K562 (cell line): ENCODE measurements at regions not wholly inside any gene's neighbourhood (a gene's known extent, or its start where the extent isn't known, plus 50 kb on each side); places are given as distances from the start of the nearest gene placed in this dataset.

Source experiments
- ATAC-seq: fragments of 200-7000 bp; cut with Tn5 transposase; 3 replicates; pipeline ENCODE4 v1.9.1; 2020; ENCODE audit warnings: moderate library complexity
- BruUV-seq: library from RNA; stranded (reverse); fragments of 400-500 nt; replicated peaks from 2 replicates; lab custom pipeline; 2021; lab: Mats Ljungman, UMichigan
- CTCF ChIA-PET: fragments of 300-600 bp; formaldehyde crosslinking; extraction: SDS; loops from one replicate; lab custom pipeline; 2021; ENCODE audit warnings: low intra/inter-chr PET ratio; lab: Yijun Ruan, JAX
- POLR2A ChIA-PET: fragments of 300-600, 350-650 bp; sonication (Branson Sonifier 250); formaldehyde crosslinking; extraction: SDS; loops from one replicate; lab custom pipeline; 2021; ENCODE audit warnings: antibody characterized with exemption, inconsistent platforms; lab: Yijun Ruan, JAX
- DNase-seq, 4 experiments: peaks; one replicate each; pipeline versions ENCODE4 v3.0.0 to v3.0.0-alpha.2; 2011 to 2018; ENCODE audit warnings: low spot score in 3 of 4, mixed read lengths in 3 of 4; ENCODE audit errors: extremely low read depth in 1 of 4
- FAIRE-seq: peaks from 2 replicates; lab custom pipeline; 2011; peaks lifted over from hg19 to GRCh38; lab: Jason Lieb, UNC
- H2AFZ ChIP-seq: 2 replicates; pipeline ENCODE4 v1.6.0; 2011; ENCODE audit warnings: low read depth, low read length, control low read depth, inconsistent platforms
- H3K27ac ChIP-seq: fragments of 200-600 bp; 3 replicates; pipeline ENCODE4 v1.8.0; 2011; ENCODE audit warnings: low read depth, mild to moderate bottlenecking, control low read depth, inconsistent platforms, low read length, moderate library complexity, mixed read lengths; ENCODE audit errors: extremely low read depth
- H3K27me3 ChIP-seq, 2 experiments: fragments of 300-600 bp in 1 of 2; 2 replicates in 1 of 2; 3 replicates in 1 of 2; pipeline versions ENCODE4 v1.6.0 to v1.8.0; 2011; ENCODE audit warnings: inconsistent platforms in 2 of 2, low read length in 2 of 2, mild to moderate bottlenecking in 1 of 2, mixed read lengths in 1 of 2, moderate library complexity in 1 of 2; ENCODE audit not compliant: control insufficient read depth in 2 of 2, insufficient read depth in 2 of 2
- H3K36me3 ChIP-seq: fragments of 300-600 bp; 3 replicates; pipeline ENCODE4 v1.8.0; 2011; ENCODE audit warnings: mild to moderate bottlenecking, low read length, inconsistent platforms; ENCODE audit not compliant: control insufficient read depth, insufficient read depth
- H3K4me1 ChIP-seq, 2 experiments: fragments of 200-600 bp in 1 of 2; replicated peaks in 1 of 2; 2 replicates in 1 of 2; 3 replicates in 1 of 2; pipeline versions ENCODE4 v1.5.1 to v1.8.0; 2011; ENCODE audit warnings: inconsistent platforms in 2 of 2, low read length in 2 of 2, mild to moderate bottlenecking in 1 of 2, mixed read lengths in 1 of 2, moderate library complexity in 1 of 2; ENCODE audit not compliant: control insufficient read depth in 2 of 2, insufficient read depth in 2 of 2
- H3K4me2 ChIP-seq: 2 replicates; pipeline ENCODE4 v1.6.1; 2011; ENCODE audit warnings: low read length, control low read depth, inconsistent platforms, mixed read lengths; ENCODE audit not compliant: insufficient read depth
- H3K4me3 ChIP-seq: fragments of 200-600 bp; sonication (generic), shearing (Covaris generic); 2 replicates; pipeline ENCODE4 v1.5.1; 2016; ENCODE audit warnings: control low read depth, inconsistent platforms
- H3K79me2 ChIP-seq: fragments of 200-600 bp; 3 replicates; pipeline ENCODE4 v1.8.0; 2011; ENCODE audit warnings: low read length, inconsistent platforms; ENCODE audit not compliant: control insufficient read depth, insufficient read depth
- H3K9ac ChIP-seq, 2 experiments: 2 replicates each; pipeline versions ENCODE4 v1.6.0 to v1.6.1; 2011; ENCODE audit warnings: low read depth in 2 of 2, low read length in 2 of 2, control low read depth in 1 of 2, inconsistent platforms in 1 of 2, mild to moderate bottlenecking in 1 of 2, mixed read lengths in 1 of 2; ENCODE audit not compliant: insufficient read depth in 1 of 2
- H3K9me1 ChIP-seq: one replicate; pipeline ENCODE4 v1.6.0; 2011; ENCODE audit warnings: inconsistent platforms, mild to moderate bottlenecking, low read length, moderate library complexity; ENCODE audit not compliant: control insufficient read depth, insufficient read depth
- H3K9me3 ChIP-seq: replicated peaks from 2 replicates; pipeline ENCODE4 v1.5.1; 2011; ENCODE audit warnings: low read depth, low read length, inconsistent platforms; ENCODE audit not compliant: control insufficient read depth, insufficient read depth
- H4K20me1 ChIP-seq: replicated peaks from 2 replicates; pipeline ENCODE4 v1.6.1; 2011; ENCODE audit warnings: low read length, inconsistent platforms, mixed read lengths; ENCODE audit not compliant: control insufficient read depth, insufficient read depth
- ATF7 ChIP-seq: fragments of 450-650 bp; IDR thresholded peaks from 2 replicates; pipeline ENCODE4 v1.7.1; 2014; ENCODE audit warnings: mild to moderate bottlenecking, moderate library complexity
- CCNT2 ChIP-seq: IDR thresholded peaks from 2 replicates; pipeline ENCODE4 v1.6.1; 2011; ENCODE audit warnings: borderline replicate concordance, low read depth, mild to moderate bottlenecking, moderate library complexity, mixed read lengths, low read length; ENCODE audit not compliant: insufficient read length; ENCODE audit errors: extremely low read depth
- COPS2 ChIP-seq: fragments of 450-650 bp; conservative IDR thresholded peaks from 2 replicates; pipeline ENCODE4 v1.6.1; 2016; ENCODE audit warnings: mild to moderate bottlenecking, moderate library complexity
- EHMT2 ChIP-seq: fragments of 450-650 bp; IDR thresholded peaks from 2 replicates; pipeline ENCODE4 v1.6.1; 2018; ENCODE audit warnings: antibody characterized with exemption
- NCOA4 ChIP-seq: fragments of 450-650 bp; IDR thresholded peaks from 2 replicates; pipeline ENCODE4 v1.6.1; 2018; ENCODE audit warnings: mild to moderate bottlenecking; ENCODE audit not compliant: partially characterized antibody
- RAD21 ChIP-seq, 2 experiments: fragments of 250-450 bp in 1 of 2; fragments of 450-650 bp in 1 of 2; sonication (Bioruptor Pico) in 1 of 2; formaldehyde crosslinking in 1 of 2; IDR thresholded peaks in 1 of 2; conservative IDR thresholded peaks in 1 of 2; 2 replicates each; pipeline versions ENCODE4 v1.4.0 to v1.8.0; 2020 to 2022; ENCODE audit warnings: mild to moderate bottlenecking in 2 of 2, moderate library complexity in 1 of 2
- YY1 ChIP-seq, 3 experiments: IDR thresholded peaks; 2 replicates each; pipeline ENCODE4 v1.6.1; 2011; ENCODE audit warnings: low read length in 2 of 3, mild to moderate bottlenecking in 2 of 3, moderate library complexity in 2 of 3, borderline replicate concordance in 1 of 3, control low read depth in 1 of 3, low read depth in 1 of 3; ENCODE audit not compliant: insufficient read depth in 3 of 3, insufficient replicate concordance in 2 of 3, control insufficient read depth in 1 of 3, insufficient read length in 1 of 3; ENCODE audit errors: extremely low read depth in 1 of 3
- ZNF124 ChIP-seq: sonication (generic); formaldehyde crosslinking; IDR thresholded peaks from 2 replicates; pipeline ENCODE4 v1.8.1; 2022; ENCODE audit warnings: missing genetic modification reagents
- ZNF707 ChIP-seq: fragments of 250-450 bp; sonication (Bioruptor Pico); conservative IDR thresholded peaks from 2 replicates; pipeline ENCODE4 v1.8.0; 2022; ENCODE audit warnings: inconsistent platforms, mild to moderate bottlenecking, moderate library complexity
- ZNF717 ChIP-seq: fragments of 250-450 bp; sonication (Bioruptor Pico); IDR thresholded peaks from 2 replicates; pipeline ENCODE4 v1.5.0; 2021
- ZNF79 ChIP-seq: fragments of 250-450 bp; sonication (Bioruptor Pico); IDR thresholded peaks from 2 replicates; pipeline ENCODE4 v1.4.0; 2020; ENCODE audit warnings: low read depth, mild to moderate bottlenecking, moderate library complexity
- WGBS: fragments of 100-300 bp; shearing (Covaris generic); methylation state at CpG from one replicate; pipeline ENCODE4 v1.1.6; 2016; ENCODE audit warnings: low coverage, mixed read lengths; ENCODE audit not compliant: insufficient coverage; ENCODE audit errors: missing lambda C conversion rate; 5-methylcytosine and 5-hydroxymethylcytosine counted together
- in situ Hi-C: fragments of 300-500 bp; cut with MboI; formaldehyde crosslinking; loops from 4 replicates; pipeline ENCODE4 v1.15.0; 2018; ENCODE audit warnings: inconsistent platforms, mixed read lengths
- intact Hi-C: fragments of 100-400 bp; cut with micrococcal nuclease; formaldehyde crosslinking; loops from 2 replicates; pipeline ENCODE4 v1.14.2; 2022
- TF ChIP-seq, protein P1 (sequence below): fragments of 250-450 bp; sonication (Bioruptor Pico); IDR thresholded peaks from 2 replicates; pipeline ENCODE4 v1.4.0; 2020; ENCODE audit warnings: mild to moderate bottlenecking, moderate library complexity
- TF ChIP-seq, protein P2 (sequence below): fragments of 450-650 bp; IDR thresholded peaks from 2 replicates; pipeline ENCODE4 v1.6.1; 2016; ENCODE audit warnings: low read depth, mild to moderate bottlenecking, moderate library complexity

DNA sequence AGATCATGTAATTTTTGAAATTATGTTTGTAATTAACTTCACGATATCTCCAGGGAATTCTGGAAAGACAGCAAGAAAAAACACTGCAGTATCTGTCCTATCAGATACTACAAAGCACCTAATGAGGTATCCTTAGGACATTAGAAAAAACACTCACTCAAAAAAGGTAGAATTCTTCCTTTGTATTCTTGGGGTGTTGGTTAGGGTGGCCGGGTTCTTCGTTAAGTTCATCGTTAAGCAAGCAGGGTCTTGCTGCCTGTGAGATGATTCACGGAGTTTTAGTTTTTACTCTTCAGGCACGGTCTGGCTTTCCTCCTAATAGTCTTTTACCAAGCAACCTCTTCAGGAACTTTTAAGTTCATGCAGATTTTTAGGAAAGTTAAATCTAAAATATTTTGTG lies 91.4 kb upstream of the IRX4 start:
- in situ Hi-C loops = no loop called here
- FAIRE-seq = no peak
- BruUV-seq = no TSS peak

More for the DNA sequence above, 91.4 kb upstream of the IRX4 start:
- intact Hi-C loops = no loop called here
- 0% methylated on average over 6 of the region's 6 CpGs for WGBS
- Histone ChIP-seq H2AFZ (no peak overlapping the region), H3K9me1 (no peaks in the 10 kb centered on the region), H3K27ac (no peak overlapping the region), H3K36me3 (no peaks in the 10 kb centered on the region), H3K27me3 (peaks cover 6 to 30% of the 10 kb centered on the region in 2 experiments; a peak in 4 of 5 replicates), H3K4me3 (no peak overlapping the region), H3K9ac (no peak overlapping the region), H3K9me3 (no peaks in the 10 kb centered on the region), H3K4me2 (no peak overlapping the region), H3K4me1 (no peaks in the 10 kb centered on the region), H4K20me1 (no peaks in the 10 kb centered on the region), H3K79me2 (no peaks in the 10 kb centered on the region)
- TF ChIP-seq, protein P1, sequence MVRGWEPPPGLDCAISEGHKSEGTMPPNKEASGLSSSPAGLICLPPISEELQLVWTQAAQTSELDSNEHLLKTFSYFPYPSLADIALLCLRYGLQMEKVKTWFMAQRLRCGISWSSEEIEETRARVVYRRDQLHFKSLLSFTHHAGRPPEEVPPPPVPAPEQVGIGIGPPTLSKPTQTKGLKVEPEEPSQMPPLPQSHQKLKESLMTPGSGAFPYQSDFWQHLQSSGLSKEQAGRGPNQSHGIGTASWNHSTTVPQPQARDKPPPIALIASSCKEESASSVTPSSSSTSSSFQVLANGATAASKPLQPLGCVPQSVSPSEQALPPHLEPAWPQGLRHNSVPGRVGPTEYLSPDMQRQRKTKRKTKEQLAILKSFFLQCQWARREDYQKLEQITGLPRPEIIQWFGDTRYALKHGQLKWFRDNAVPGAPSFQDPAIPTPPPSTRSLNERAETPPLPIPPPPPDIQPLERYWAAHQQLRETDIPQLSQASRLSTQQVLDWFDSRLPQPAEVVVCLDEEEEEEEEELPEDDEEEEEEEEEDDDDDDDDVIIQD = no peak
- TF ChIP-seq CCNT2 (no peak), COPS2 (no peak), ZNF124 (CRISPR knock-in tag) (no peak), NCOA4 (no peak), ATF7 (no peak), YY1 (IDR thresholded peaks at IDR 0.05; ENCODE audit: borderline replicate concordance in 1 of 3, control insufficient read depth in 1 of 3, extremely low read depth in 1 of 3, insufficient read depth in 3 of 3, insufficient read length in 1 of 3, insufficient replicate concordance in 2 of 3, low read depth in 1 of 3, low read length in 2 of 3) (no peak), EHMT2 (no peak), RAD21 (CRISPR knock-in tag; conservative IDR thresholded peaks at IDR 0.05 in 1 of 2, IDR thresholded peaks at IDR 0.05 in 1 of 2) (no peak), ZNF79 (CRISPR knock-in tag) (no peak), ZNF707 (no peak), ZNF717 (CRISPR knock-in tag) (no peak)
- TF ChIP-seq, protein P2, sequence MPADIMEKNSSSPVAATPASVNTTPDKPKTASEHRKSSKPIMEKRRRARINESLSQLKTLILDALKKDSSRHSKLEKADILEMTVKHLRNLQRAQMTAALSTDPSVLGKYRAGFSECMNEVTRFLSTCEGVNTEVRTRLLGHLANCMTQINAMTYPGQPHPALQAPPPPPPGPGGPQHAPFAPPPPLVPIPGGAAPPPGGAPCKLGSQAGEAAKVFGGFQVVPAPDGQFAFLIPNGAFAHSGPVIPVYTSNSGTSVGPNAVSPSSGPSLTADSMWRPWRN = no peak
- POLR2A ChIA-PET = no interaction called here
- ATAC-seq (no peak), DNase-seq (peak in 1 of 4 experiments; percentile 0)
- CTCF ChIA-PET = no interaction called here
